ENCODE measurements at regions not wholly inside any gene's neighbourhood (a gene's known extent, or its start where the extent isn't known, plus 50 kb on each side); places are given as distances from the start of the nearest gene placed in this dataset.
"Not testable (repeated sequence)": the region's sequence is repeated elsewhere in the genome, so short reads cannot be mapped to it uniquely, and the experiment has no call there.

DNA sequence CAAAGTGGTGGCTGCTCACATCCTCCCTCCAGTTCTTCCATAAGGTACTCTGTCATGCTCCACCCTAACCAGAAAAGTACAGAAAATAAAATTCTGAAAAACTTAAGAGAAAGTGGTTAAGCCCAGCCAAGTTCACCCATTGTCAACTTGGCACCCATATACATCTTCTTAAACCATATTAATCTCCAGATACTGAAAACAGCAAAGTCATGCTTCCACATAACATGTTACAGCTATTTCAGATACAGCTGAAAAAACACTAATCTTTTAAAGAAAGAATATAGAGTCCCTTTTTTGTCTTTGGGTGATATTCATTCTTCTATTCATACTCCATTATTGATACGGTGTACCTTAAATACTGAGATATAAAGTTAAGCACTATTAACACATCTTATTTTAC, 577.8 kb downstream of the KCNT2 start:
- H3K27me3 ChIP-seq (ENCODE audit: control insufficient read depth in 2 of 2, insufficient read depth in 1 of 2, low read length in 1 of 2): no peaks in the 10 kb centered on the region
- no peak for DNase-seq (ENCODE audit: low read depth in 6 of 9, low spot score in 9 of 9)
- H3K36me3 ChIP-seq (ENCODE audit: control insufficient read depth in 2 of 2, insufficient read depth in 2 of 2, low read length in 1 of 2): no peaks in the 10 kb centered on the region
- WGBS: 97% methylated on average over 1 of the region's 1 CpG
- no peak overlapping the region for H3K27ac ChIP-seq (ENCODE audit: low read depth in 1 of 2, low read length in 1 of 2)
- no peaks in the 10 kb centered on the region for H3K9me3 ChIP-seq (ENCODE audit: control insufficient read depth in 2 of 2, insufficient read depth in 1 of 2, low read length in 1 of 2)
- no peak overlapping the region for H3K4me3 ChIP-seq (ENCODE audit: low read length in 2 of 2)
- H3K4me1 ChIP-seq (ENCODE audit: control insufficient read depth in 2 of 2, insufficient read depth in 2 of 2, low read length in 2 of 2): no peaks in the 10 kb centered on the region

- Histone ChIP-seq H3K4me3 (ENCODE audit: low read length in 2 of 2) (no peak overlapping the region), H3K9me3 (ENCODE audit: control insufficient read depth in 2 of 2, insufficient read depth in 1 of 2, low read length in 1 of 2) (no peaks in the 10 kb centered on the region), H3K36me3 (ENCODE audit: control insufficient read depth in 2 of 2, insufficient read depth in 2 of 2, low read length in 1 of 2) (no peaks in the 10 kb centered on the region), H3K27me3 (ENCODE audit: control insufficient read depth in 2 of 2, insufficient read depth in 1 of 2, low read length in 1 of 2) (no peaks in the 10 kb centered on the region), H3K27ac (ENCODE audit: low read depth in 1 of 2, low read length in 1 of 2) (no peak overlapping the region), H3K4me1 (ENCODE audit: control insufficient read depth in 2 of 2, insufficient read depth in 2 of 2, low read length in 2 of 2) (no peaks in the 10 kb centered on the region)
- 92% methylated on average over 1 of the region's 1 CpG for WGBS
- DNase-seq (ENCODE audit: low read depth in 6 of 9, low spot score in 9 of 9): no peak
Measured at GRCh38 chr1:196029410-196029809, 578.8 kb downstream of the KCNT2 start.

DNA sequence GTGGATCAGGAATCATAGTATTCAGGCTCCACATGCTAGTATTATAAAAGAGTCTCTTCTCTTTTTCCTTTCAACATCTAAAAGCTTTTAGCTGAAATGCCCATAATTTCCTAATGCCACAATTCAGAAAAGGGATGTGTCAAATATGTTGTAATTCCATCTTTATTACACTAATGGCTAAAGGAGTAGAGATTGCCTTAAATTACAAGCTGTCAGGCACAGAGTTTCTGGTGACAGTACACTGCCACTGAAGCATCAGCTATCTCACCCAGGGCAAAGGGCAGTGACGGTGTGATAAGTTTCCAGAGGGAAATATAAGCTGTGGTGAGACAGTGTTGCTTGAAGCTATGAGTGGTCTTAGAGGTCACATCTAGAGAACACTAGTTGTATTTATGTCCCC, 581.1 kb downstream of the KCNT2 start:
- Histone ChIP-seq H3K4me3 (ENCODE audit: low read length in 2 of 2) (no peak overlapping the region), H3K27me3 (ENCODE audit: control insufficient read depth in 2 of 2, insufficient read depth in 1 of 2, low read length in 1 of 2) (no peaks in the 10 kb centered on the region), H3K27ac (ENCODE audit: low read depth in 1 of 2, low read length in 1 of 2) (no peak overlapping the region), H3K4me1 (ENCODE audit: control insufficient read depth in 2 of 2, insufficient read depth in 2 of 2, low read length in 2 of 2) (no peaks in the 10 kb centered on the region), H3K36me3 (ENCODE audit: control insufficient read depth in 2 of 2, insufficient read depth in 2 of 2, low read length in 1 of 2) (no peaks in the 10 kb centered on the region), H3K9me3 (ENCODE audit: control insufficient read depth in 2 of 2, insufficient read depth in 1 of 2, low read length in 1 of 2) (no peaks in the 10 kb centered on the region)
- no peak for DNase-seq (ENCODE audit: low read depth in 6 of 9, low spot score in 9 of 9)
- 0% methylated on average over 1 of the region's 1 CpG for WGBS

DNA sequence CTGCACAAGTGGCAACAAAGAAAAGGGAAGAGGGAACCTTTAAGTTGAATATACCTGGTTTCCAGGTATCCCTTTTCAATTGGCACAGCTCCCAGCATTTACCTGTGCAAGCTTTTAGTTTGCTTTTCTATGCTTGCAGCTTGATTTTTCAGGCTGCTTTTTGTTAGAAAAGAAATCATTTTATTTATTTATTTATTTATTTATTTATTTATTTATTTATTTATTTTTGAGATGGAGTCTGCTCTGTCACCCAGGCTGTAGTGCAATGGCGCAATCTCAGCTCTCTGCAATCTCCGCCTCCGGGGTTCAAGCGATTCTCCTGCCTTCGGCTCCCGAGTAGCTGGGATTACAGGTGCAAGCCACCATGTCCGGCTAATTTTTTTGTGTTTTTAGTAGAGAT, 587.1 kb downstream of the KCNT2 start:
- not testable (repeated sequence) for H3K4me1 ChIP-seq (ENCODE audit: control insufficient read depth in 2 of 2, insufficient read depth in 2 of 2, low read length in 2 of 2); H3K27me3 ChIP-seq (ENCODE audit: control insufficient read depth in 2 of 2, insufficient read depth in 1 of 2, low read length in 1 of 2); H3K27ac ChIP-seq (ENCODE audit: low read depth in 1 of 2, low read length in 1 of 2); H3K36me3 ChIP-seq (ENCODE audit: control insufficient read depth in 2 of 2, insufficient read depth in 2 of 2, low read length in 1 of 2); DNase-seq (ENCODE audit: low read depth in 6 of 9, low spot score in 9 of 9); H3K4me3 ChIP-seq (ENCODE audit: low read length in 2 of 2); H3K9me3 ChIP-seq (ENCODE audit: control insufficient read depth in 2 of 2, insufficient read depth in 1 of 2, low read length in 1 of 2)
- 98% methylated on average over 7 of the region's 7 CpGs for WGBS

GRCh38 chr1:196009362-196009761, 598.9 kb downstream of the KCNT2 start:
- H3K4me3 ChIP-seq (ENCODE audit: low read length in 2 of 2): no peak overlapping the region
- H3K9me3 ChIP-seq (ENCODE audit: control insufficient read depth in 2 of 2, insufficient read depth in 1 of 2, low read length in 1 of 2): no peaks in the 10 kb centered on the region
- H3K36me3 ChIP-seq (ENCODE audit: control insufficient read depth in 2 of 2, insufficient read depth in 2 of 2, low read length in 1 of 2): no peaks in the 10 kb centered on the region
- no peaks in the 10 kb centered on the region for H3K4me1 ChIP-seq (ENCODE audit: control insufficient read depth in 2 of 2, insufficient read depth in 2 of 2, low read length in 2 of 2)
- no peaks in the 10 kb centered on the region for H3K27me3 ChIP-seq (ENCODE audit: control insufficient read depth in 2 of 2, insufficient read depth in 1 of 2, low read length in 1 of 2)
- DNase-seq (ENCODE audit: low read depth in 6 of 9, low spot score in 9 of 9): no peak
- H3K27ac ChIP-seq (ENCODE audit: low read depth in 1 of 2, low read length in 1 of 2): no peak overlapping the region

GRCh38 chr1:196007763-196008162, 600.5 kb downstream of the KCNT2 start:
- no peaks in the 10 kb centered on the region for H3K4me1 ChIP-seq (ENCODE audit: control insufficient read depth in 2 of 2, insufficient read depth in 2 of 2, low read length in 2 of 2)
- no peak for DNase-seq (ENCODE audit: low read depth in 6 of 9, low spot score in 9 of 9)
- no peaks in the 10 kb centered on the region for H3K27me3 ChIP-seq (ENCODE audit: control insufficient read depth in 2 of 2, insufficient read depth in 1 of 2, low read length in 1 of 2)
- H3K9me3 ChIP-seq (ENCODE audit: control insufficient read depth in 2 of 2, insufficient read depth in 1 of 2, low read length in 1 of 2): no peaks in the 10 kb centered on the region
- no peak overlapping the region for H3K4me3 ChIP-seq (ENCODE audit: low read length in 2 of 2)
- H3K36me3 ChIP-seq (ENCODE audit: control insufficient read depth in 2 of 2, insufficient read depth in 2 of 2, low read length in 1 of 2): no peaks in the 10 kb centered on the region
- H3K27ac ChIP-seq (ENCODE audit: low read depth in 1 of 2, low read length in 1 of 2): no peak overlapping the region
- WGBS: 94% methylated on average over 1 of the region's 1 CpG

DNA sequence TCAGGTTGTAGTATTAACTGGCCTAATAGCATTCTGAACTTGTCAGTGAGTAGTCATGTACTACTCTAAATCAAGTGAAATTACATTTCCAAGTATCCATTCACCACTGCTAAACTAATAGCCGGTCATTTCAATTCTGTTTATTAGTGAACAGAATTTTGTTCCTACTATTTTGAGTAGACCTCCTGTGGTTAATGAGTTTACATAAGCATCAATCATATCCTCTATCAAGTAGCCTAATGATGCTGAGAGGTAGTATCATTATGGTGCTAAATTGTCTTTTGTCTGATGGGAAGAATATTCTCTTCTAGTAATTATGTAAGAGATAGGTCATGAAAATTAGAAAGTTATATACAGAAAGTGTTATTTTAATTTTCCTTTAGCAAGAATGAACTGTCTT, 602.8 kb downstream of the KCNT2 start:
- WGBS: 93% methylated on average over 1 of the region's 1 CpG
- Histone ChIP-seq H3K36me3 (ENCODE audit: control insufficient read depth in 2 of 2, insufficient read depth in 2 of 2, low read length in 1 of 2) (no peaks in the 10 kb centered on the region), H3K27ac (ENCODE audit: low read depth in 1 of 2, low read length in 1 of 2) (no peak overlapping the region), H3K9me3 (ENCODE audit: control insufficient read depth in 2 of 2, insufficient read depth in 1 of 2, low read length in 1 of 2) (no peaks in the 10 kb centered on the region), H3K4me1 (ENCODE audit: control insufficient read depth in 2 of 2, insufficient read depth in 2 of 2, low read length in 2 of 2) (no peaks in the 10 kb centered on the region), H3K27me3 (ENCODE audit: control insufficient read depth in 2 of 2, insufficient read depth in 1 of 2, low read length in 1 of 2) (no peaks in the 10 kb centered on the region), H3K4me3 (ENCODE audit: low read length in 2 of 2) (no peak overlapping the region)
- no peak for DNase-seq (ENCODE audit: low read depth in 6 of 9, low spot score in 9 of 9)

DNA sequence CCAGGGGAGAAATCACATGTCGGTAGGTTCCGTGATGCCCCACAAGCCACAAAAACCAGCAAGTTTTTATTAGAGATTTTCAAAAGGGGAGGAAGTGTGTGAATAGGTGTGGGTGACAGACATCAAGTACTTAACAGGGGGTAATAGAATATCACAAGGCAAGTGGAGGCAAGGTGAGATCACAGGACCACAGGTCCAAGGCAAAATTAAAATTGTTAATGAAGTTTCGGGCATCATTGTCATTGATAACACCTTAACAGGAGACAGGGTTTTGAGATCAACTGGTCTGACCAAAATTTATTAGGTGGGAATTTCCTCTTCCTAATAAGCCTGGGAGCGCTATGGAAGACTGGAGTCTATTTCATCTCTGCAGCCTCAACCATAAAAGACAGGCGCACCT, 603.9 kb downstream of the KCNT2 start:
- H3K4me1 ChIP-seq (ENCODE audit: control insufficient read depth in 2 of 2, insufficient read depth in 2 of 2, low read length in 2 of 2); DNase-seq (ENCODE audit: low read depth in 6 of 9, low spot score in 9 of 9); H3K36me3 ChIP-seq (ENCODE audit: control insufficient read depth in 2 of 2, insufficient read depth in 2 of 2, low read length in 1 of 2); H3K9me3 ChIP-seq (ENCODE audit: control insufficient read depth in 2 of 2, insufficient read depth in 1 of 2, low read length in 1 of 2); H3K27ac ChIP-seq (ENCODE audit: low read depth in 1 of 2, low read length in 1 of 2); H3K27me3 ChIP-seq (ENCODE audit: control insufficient read depth in 2 of 2, insufficient read depth in 1 of 2, low read length in 1 of 2); H3K4me3 ChIP-seq (ENCODE audit: low read length in 2 of 2): not testable (repeated sequence)
- WGBS: 95% methylated on average over 5 of the region's 5 CpGs

GRCh38 chr1:196002906-196003305, 605.3 kb downstream of the KCNT2 start:
- Histone ChIP-seq H3K4me1 (ENCODE audit: control insufficient read depth in 2 of 2, insufficient read depth in 2 of 2, low read length in 2 of 2) (no peaks in the 10 kb centered on the region), H3K27ac (ENCODE audit: low read depth in 1 of 2, low read length in 1 of 2) (no peak overlapping the region), H3K4me3 (ENCODE audit: low read length in 2 of 2) (no peak overlapping the region), H3K27me3 (ENCODE audit: control insufficient read depth in 2 of 2, insufficient read depth in 1 of 2, low read length in 1 of 2) (no peaks in the 10 kb centered on the region), H3K36me3 (ENCODE audit: control insufficient read depth in 2 of 2, insufficient read depth in 2 of 2, low read length in 1 of 2) (no peaks in the 10 kb centered on the region), H3K9me3 (ENCODE audit: control insufficient read depth in 2 of 2, insufficient read depth in 1 of 2, low read length in 1 of 2) (no peaks in the 10 kb centered on the region)
- 94% methylated on average over 3 of the region's 3 CpGs for WGBS
- no peak for DNase-seq (ENCODE audit: low read depth in 6 of 9, low spot score in 9 of 9)

GRCh38 chr1:196002296-196002695, 605.9 kb downstream of the KCNT2 start:
- H3K36me3 ChIP-seq (ENCODE audit: control insufficient read depth in 2 of 2, insufficient read depth in 2 of 2, low read length in 1 of 2); H3K27ac ChIP-seq (ENCODE audit: low read depth in 1 of 2, low read length in 1 of 2); DNase-seq (ENCODE audit: low read depth in 6 of 9, low spot score in 9 of 9); H3K4me1 ChIP-seq (ENCODE audit: control insufficient read depth in 2 of 2, insufficient read depth in 2 of 2, low read length in 2 of 2); H3K4me3 ChIP-seq (ENCODE audit: low read length in 2 of 2); H3K9me3 ChIP-seq (ENCODE audit: control insufficient read depth in 2 of 2, insufficient read depth in 1 of 2, low read length in 1 of 2); H3K27me3 ChIP-seq (ENCODE audit: control insufficient read depth in 2 of 2, insufficient read depth in 1 of 2, low read length in 1 of 2): not testable (repeated sequence)
- 94% methylated on average over 4 of the region's 4 CpGs for WGBS
